Thoracic aorta (tissue), 2 donors: ENCODE measurements at regions not wholly inside any gene's neighbourhood (a gene's known extent, or its start where the extent isn't known, plus 50 kb on each side); places are given as distances from the start of the nearest gene placed in this dataset.

Source experiments
- ATAC-seq: fragments of 150-250 bp; one replicate; pipeline ENCODE4 v1.8.0; 2017; ENCODE audit warnings: low read depth; ENCODE audit not compliant: insufficient number of reproducible peaks, low FRiP score
- DNase-seq: peaks from one replicate; pipeline ENCODE4 v3.0.0-alpha.2; 2020; ENCODE audit warnings: low spot score
- H3K27ac ChIP-seq, 2 donors: fragments of 200-600 bp; sonication (generic); 1 replicate in 1 of 2; 2 replicates in 1 of 2; pipeline ENCODE4 v1.5.1; 2016; ENCODE audit warnings: mild to moderate bottlenecking in 2 of 2, moderate library complexity in 2 of 2
- H3K27me3 ChIP-seq: fragments of 200-600 bp; sonication (generic); replicated peaks from 2 replicates; pipeline ENCODE4 v1.6.0; 2016; ENCODE audit warnings: mild to moderate bottlenecking; ENCODE audit not compliant: insufficient read depth
- H3K36me3 ChIP-seq: fragments of 200-600 bp; sonication (generic); one replicate; pipeline ENCODE4 v1.5.1; 2016
- H3K4me1 ChIP-seq, 2 donors: fragments of 200-600 bp; sonication (generic); 1 replicate in 1 of 2; 2 replicates in 1 of 2; pipeline versions ENCODE4 v1.5.1 to v1.6.0; 2016; ENCODE audit warnings: low read depth in 2 of 2, mild to moderate bottlenecking in 1 of 2; ENCODE audit not compliant: control insufficient read depth in 1 of 2
- H3K4me3 ChIP-seq: fragments of 200-600 bp; sonication (generic); 2 replicates; pipeline ENCODE4 v1.5.1; 2016; ENCODE audit warnings: mild to moderate bottlenecking
- H3K9me3 ChIP-seq: fragments of 200-600 bp; sonication (generic); 2 replicates; pipeline ENCODE4 v1.5.1; 2016
- CTCF ChIP-seq: fragments of 200-600 bp; sonication (generic); IDR thresholded peaks from one replicate; pipeline ENCODE4 v1.5.1; 2019; ENCODE audit warnings: antibody characterized with exemption

GRCh38 chr18:11249391-11249790 is 100.0 kb upstream of the PIEZO2 start:
- no peaks in the 10 kb centered on the region for H3K36me3 ChIP-seq

GRCh38 chr18:11247381-11247970 is 98.1 kb upstream of the PIEZO2 start:
- Histone ChIP-seq H3K4me1 (peaks cover 0 to 13% of the 10 kb centered on the region in 2 donors), H3K27me3 (no peaks in the 10 kb centered on the region), H3K36me3 (no peaks in the 10 kb centered on the region), H3K27ac (no peak overlapping the region), H3K4me3 (no peak overlapping the region), H3K9me3 (no peaks in the 10 kb centered on the region)
- DNase-seq (no peak), ATAC-seq (no peak)
- TF ChIP-seq CTCF = no peak

More at GRCh38 chr18:11249391-11249790, 100.0 kb upstream of the PIEZO2 start:
- no peak for TF ChIP-seq CTCF
- ATAC-seq (no peak), DNase-seq (no peak)
- Histone ChIP-seq H3K4me3 (no peak overlapping the region), H3K4me1 (peaks cover 0 to 13% of the 10 kb centered on the region in 2 donors), H3K27ac (no peak overlapping the region), H3K27me3 (no peaks in the 10 kb centered on the region), H3K9me3 (no peaks in the 10 kb centered on the region)

- TF ChIP-seq CTCF = no peak
- H3K9me3 ChIP-seq = no peaks in the 10 kb centered on the region
- no peak for DNase-seq
- H3K4me1 ChIP-seq = peaks cover 0 to 13% of the 10 kb centered on the region in 2 donors
- H3K4me3 ChIP-seq = no peak overlapping the region
- no peaks in the 10 kb centered on the region for H3K27me3 ChIP-seq
- no peaks in the 10 kb centered on the region for H3K36me3 ChIP-seq
- H3K27ac ChIP-seq = no peak overlapping the region
- ATAC-seq = no peak
Measured at GRCh38 chr18:11246495-11247300, 97.3 kb upstream of the PIEZO2 start.

GRCh38 chr18:11245879-11246278 is 96.5 kb upstream of the PIEZO2 start:
- no peaks in the 10 kb centered on the region for H3K9me3 ChIP-seq
- DNase-seq = no peak
- peaks cover 0 to 13% of the 10 kb centered on the region in 2 donors for H3K4me1 ChIP-seq
- H3K27ac ChIP-seq = no peak overlapping the region
- no peaks in the 10 kb centered on the region for H3K27me3 ChIP-seq
- no peak overlapping the region for H3K4me3 ChIP-seq
- H3K36me3 ChIP-seq = no peaks in the 10 kb centered on the region
- no peak for ATAC-seq
- TF ChIP-seq CTCF = no peak

GRCh38 chr18:11237484-11237883 is 88.1 kb upstream of the PIEZO2 start:
- no peak for TF ChIP-seq CTCF
- DNase-seq = no peak

More at GRCh38 chr18:11237484-11237883, 88.1 kb upstream of the PIEZO2 start:
- H3K9me3 ChIP-seq = peaks cover 3% of the 10 kb centered on the region
- H3K27me3 ChIP-seq = no peaks in the 10 kb centered on the region
- no peak overlapping the region for H3K4me3 ChIP-seq
- H3K36me3 ChIP-seq = no peaks in the 10 kb centered on the region
- no peak overlapping the region for H3K27ac ChIP-seq
- H3K4me1 ChIP-seq = no peaks in the 10 kb centered on the region
- no peak for ATAC-seq
